Loucy (cell line): ENCODE measurements at regions not wholly inside any gene's neighbourhood (a gene's known extent, or its start where the extent isn't known, plus 50 kb on each side); places are given as distances from the start of the nearest gene placed in this dataset.

Experiments used
- H2AFZ ChIP-seq: fragments of 200-600 bp; sonication (generic); 2 replicates; pipeline ENCODE4 v1.6.0; 2016; ENCODE audit warnings: antibody characterized with exemption, mild to moderate bottlenecking, low read length, moderate library complexity
- H3F3A ChIP-seq: fragments of 200-600 bp; 2 replicates; pipeline ENCODE4 v1.6.0; 2016; ENCODE audit warnings: antibody characterized with exemption, low read depth, mild to moderate bottlenecking
- H3K27me3 ChIP-seq: fragments of 200-600 bp; sonication (generic); 2 replicates; pipeline ENCODE4 v1.6.1; 2014; ENCODE audit warnings: low read length, mild to moderate bottlenecking; ENCODE audit not compliant: insufficient read depth, poor library complexity, severe bottlenecking
- H3K36me3 ChIP-seq: fragments of 200-600 bp; sonication (generic); 2 replicates; pipeline ENCODE4 v1.6.1; 2016; ENCODE audit warnings: low read length; ENCODE audit not compliant: insufficient read depth
- H3K4me1 ChIP-seq: fragments of 200-600 bp; sonication (generic); 2 replicates; pipeline ENCODE4 v1.5.1; 2014; ENCODE audit warnings: low read length, mild to moderate bottlenecking; ENCODE audit not compliant: insufficient read depth, poor library complexity, severe bottlenecking
- H3K4me2 ChIP-seq: fragments of 200-600 bp; sonication (generic); 2 replicates; pipeline ENCODE4 v1.6.0; 2014; ENCODE audit warnings: antibody characterized with exemption, low read length, low read depth, mild to moderate bottlenecking; ENCODE audit not compliant: poor library complexity, severe bottlenecking
- H3K4me3 ChIP-seq: fragments of 200-600 bp; sonication (generic); 2 replicates; pipeline ENCODE4 v1.5.1; 2014; ENCODE audit warnings: low read length, mild to moderate bottlenecking, mixed read lengths; ENCODE audit not compliant: poor library complexity, severe bottlenecking
- H3K79me2 ChIP-seq: fragments of 200-600 bp; sonication (generic); 2 replicates; pipeline ENCODE4 v1.6.1; 2014; ENCODE audit warnings: low read length; ENCODE audit not compliant: insufficient read depth
- H3K9ac ChIP-seq: fragments of 200-600 bp; sonication (generic); 2 replicates; pipeline ENCODE4 v1.6.0; 2014; ENCODE audit warnings: mild to moderate bottlenecking, low read depth, low read length, moderate library complexity; ENCODE audit not compliant: poor library complexity, severe bottlenecking
- H3K9me2 ChIP-seq: fragments of 200-600 bp; sonication (generic); replicated peaks from 2 replicates; pipeline ENCODE4 v1.6.1; 2016; ENCODE audit warnings: low read depth, low read length, mixed read lengths
- H3K9me3 ChIP-seq: fragments of 200-600 bp; sonication (generic); 2 replicates; pipeline ENCODE4 v1.6.1; 2014; ENCODE audit warnings: mild to moderate bottlenecking, antibody characterized with exemption, low read length, low read depth; ENCODE audit not compliant: insufficient read depth
- H4K20me1 ChIP-seq: fragments of 200-600 bp; sonication (generic); 2 replicates; pipeline ENCODE4 v1.6.0; 2014; ENCODE audit warnings: antibody characterized with exemption, low read length, mild to moderate bottlenecking; ENCODE audit not compliant: insufficient read depth, poor library complexity, severe bottlenecking
- EZH2phosphoT487 ChIP-seq: fragments of 200-600 bp; IDR thresholded peaks from 2 replicates; pipeline ENCODE4 v1.6.1; 2018; ENCODE audit warnings: antibody characterized with exemption, mild to moderate bottlenecking, moderate library complexity, borderline replicate concordance
- TF ChIP-seq, protein P1 (sequence below): fragments of 200-600 bp; sonication (generic); conservative IDR thresholded peaks from 2 replicates; pipeline ENCODE4 v1.5.1; 2014; ENCODE audit warnings: mild to moderate bottlenecking, antibody characterized with exemption, low read length

DNA sequence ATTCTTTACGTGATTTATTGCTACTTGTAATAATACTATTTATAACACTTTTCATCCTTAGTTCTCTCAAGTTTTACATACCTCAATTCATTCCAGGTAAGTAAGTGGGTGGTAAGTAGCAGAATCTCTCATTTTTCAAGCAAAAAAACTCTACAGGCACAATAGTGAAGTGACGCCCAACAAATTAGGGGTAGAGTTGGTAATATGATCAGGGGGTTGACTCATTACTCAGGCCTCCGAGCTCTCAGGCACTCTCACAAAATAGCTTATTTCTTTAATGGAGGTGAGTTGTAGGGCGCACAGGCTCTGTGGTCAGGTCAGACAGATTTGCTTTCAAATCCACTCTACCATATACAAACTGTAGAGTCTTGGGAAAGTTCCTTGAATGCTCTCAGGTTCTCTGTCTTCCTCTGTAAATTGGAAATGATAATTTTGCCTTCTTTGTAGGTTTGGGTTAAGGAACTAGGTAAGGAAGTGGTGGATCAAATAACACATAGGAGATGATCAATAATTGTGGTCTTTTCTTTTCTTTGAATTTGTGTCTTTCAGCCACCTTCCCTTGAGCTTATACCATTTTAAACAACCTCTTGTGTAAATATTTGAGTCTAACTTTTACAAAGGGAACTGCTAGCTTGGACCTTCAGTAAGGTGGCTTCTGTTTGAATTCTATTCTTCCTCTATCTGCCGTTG, 134.9 kb upstream of the LEF1 start:
- Histone ChIP-seq H3K79me2 (no peaks in the 10 kb centered on the region), H3K9ac (no peak overlapping the region), H3K4me1 (peaks cover 45% of the 10 kb centered on the region), H3K9me3 (no peaks in the 10 kb centered on the region), H3F3A (no peaks in the 10 kb centered on the region), H3K9me2 (no peaks in the 10 kb centered on the region), H4K20me1 (no peaks in the 10 kb centered on the region), H3K27me3 (no peaks in the 10 kb centered on the region), H3K4me2 (no peak overlapping the region), H2AFZ (peak overlapping the region; percentile 11; the same call in 1 of the 2 replicates), H3K4me3 (no peak overlapping the region), H3K36me3 (no peaks in the 10 kb centered on the region)
- no peak for TF ChIP-seq EZH2phosphoT487
- TF ChIP-seq, protein P1, sequence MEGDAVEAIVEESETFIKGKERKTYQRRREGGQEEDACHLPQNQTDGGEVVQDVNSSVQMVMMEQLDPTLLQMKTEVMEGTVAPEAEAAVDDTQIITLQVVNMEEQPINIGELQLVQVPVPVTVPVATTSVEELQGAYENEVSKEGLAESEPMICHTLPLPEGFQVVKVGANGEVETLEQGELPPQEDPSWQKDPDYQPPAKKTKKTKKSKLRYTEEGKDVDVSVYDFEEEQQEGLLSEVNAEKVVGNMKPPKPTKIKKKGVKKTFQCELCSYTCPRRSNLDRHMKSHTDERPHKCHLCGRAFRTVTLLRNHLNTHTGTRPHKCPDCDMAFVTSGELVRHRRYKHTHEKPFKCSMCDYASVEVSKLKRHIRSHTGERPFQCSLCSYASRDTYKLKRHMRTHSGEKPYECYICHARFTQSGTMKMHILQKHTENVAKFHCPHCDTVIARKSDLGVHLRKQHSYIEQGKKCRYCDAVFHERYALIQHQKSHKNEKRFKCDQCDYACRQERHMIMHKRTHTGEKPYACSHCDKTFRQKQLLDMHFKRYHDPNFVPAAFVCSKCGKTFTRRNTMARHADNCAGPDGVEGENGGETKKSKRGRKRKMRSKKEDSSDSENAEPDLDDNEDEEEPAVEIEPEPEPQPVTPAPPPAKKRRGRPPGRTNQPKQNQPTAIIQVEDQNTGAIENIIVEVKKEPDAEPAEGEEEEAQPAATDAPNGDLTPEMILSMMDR: no peak

DNA sequence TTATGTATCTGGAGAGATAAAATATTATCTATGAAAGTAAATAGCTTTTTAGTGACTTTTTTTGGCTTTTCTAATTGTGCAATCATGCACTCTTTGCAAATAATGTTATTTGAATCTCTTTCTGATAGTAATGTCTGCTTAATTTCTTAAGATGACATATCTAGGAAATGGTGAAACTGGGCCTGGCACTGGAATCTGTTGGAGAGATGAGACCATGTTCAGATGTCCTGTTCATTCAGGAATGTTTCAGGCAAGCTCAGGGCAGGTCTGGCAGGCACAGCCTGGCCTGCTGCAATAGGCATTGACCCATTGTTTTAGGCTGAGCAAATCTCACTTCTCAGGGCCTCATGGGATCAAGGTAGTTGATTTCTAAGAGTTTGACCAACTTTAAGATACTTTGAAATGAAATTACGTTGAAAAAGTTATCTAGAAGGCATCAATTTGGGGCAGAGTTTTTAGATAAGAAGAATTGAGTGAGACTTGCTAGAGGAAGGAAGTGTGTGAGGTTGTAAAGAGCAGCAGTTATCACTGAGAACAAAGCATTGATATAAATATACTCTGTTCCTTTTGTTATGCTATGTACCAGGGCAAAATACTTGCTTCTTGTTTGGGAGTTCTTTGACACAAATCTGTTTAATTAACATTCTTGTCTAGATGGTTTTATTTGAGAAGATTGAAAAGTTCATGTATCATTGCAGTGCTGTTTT, 133.0 kb upstream of the LEF1 start:
- peak overlapping the region; percentile 72 for H2AFZ ChIP-seq
- H3K4me3 ChIP-seq: peak overlapping the region; percentile 16
- H3K27me3 ChIP-seq: no peaks in the 10 kb centered on the region
- no peaks in the 10 kb centered on the region for H3K79me2 ChIP-seq
- H3K9ac ChIP-seq: peak overlapping the region; percentile 58
- no peaks in the 10 kb centered on the region for H3F3A ChIP-seq
- H3K9me3 ChIP-seq: no peaks in the 10 kb centered on the region
- no peaks in the 10 kb centered on the region for H3K9me2 ChIP-seq
- H3K4me2 ChIP-seq: peak overlapping the region; percentile 63
- H3K36me3 ChIP-seq: no peaks in the 10 kb centered on the region
- no peaks in the 10 kb centered on the region for H4K20me1 ChIP-seq
- H3K4me1 ChIP-seq: peaks cover 45% of the 10 kb centered on the region
- no peak for TF ChIP-seq EZH2phosphoT487

DNA sequence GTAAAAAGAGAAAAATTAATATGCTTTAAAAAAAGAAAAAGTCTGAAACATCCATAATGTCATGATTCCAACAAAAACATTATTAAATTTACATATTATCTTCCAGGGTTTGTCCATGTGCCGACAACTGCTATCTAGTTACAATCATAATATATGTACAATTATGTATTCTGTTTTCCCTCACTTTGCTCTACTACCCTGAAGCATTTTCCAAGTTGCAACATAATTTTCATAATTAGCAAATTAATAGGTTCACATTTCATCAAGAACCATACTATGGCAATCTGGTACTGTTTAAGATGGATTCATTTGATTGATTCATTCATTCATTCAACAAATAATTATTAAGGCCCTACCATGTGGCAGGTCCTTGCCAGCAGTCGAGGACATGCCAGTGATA, 128.9 kb upstream of the LEF1 start:
- no peaks in the 10 kb centered on the region for H3F3A ChIP-seq
- H3K4me3 ChIP-seq: no peak overlapping the region
- no peak for TF ChIP-seq EZH2phosphoT487
- TF ChIP-seq, protein P1: no peak
- H3K4me1 ChIP-seq: peaks cover 24% of the 10 kb centered on the region
- no peaks in the 10 kb centered on the region for H4K20me1 ChIP-seq
- H3K36me3 ChIP-seq: no peaks in the 10 kb centered on the region
- no peaks in the 10 kb centered on the region for H3K79me2 ChIP-seq
- no peaks in the 10 kb centered on the region for H3K9me3 ChIP-seq
- H3K4me2 ChIP-seq: no peak overlapping the region
- no peak overlapping the region for H3K9ac ChIP-seq
- H2AFZ ChIP-seq: no peak overlapping the region
- H3K27me3 ChIP-seq: no peaks in the 10 kb centered on the region
- H3K9me2 ChIP-seq: no peaks in the 10 kb centered on the region
